SHP77 treated with DMSO at 0.1 percent for 48 hours (cell line): ENCODE measurements at regions not wholly inside any gene's neighbourhood (a gene's known extent, or its start where the extent isn't known, plus 50 kb on each side); places are given as distances from the start of the nearest gene placed in this dataset.
"Not testable (repeated sequence)": the region's sequence is repeated elsewhere in the genome, so short reads cannot be mapped to it uniquely, and the experiment has no call there.

Experiments used
- DNase-seq: peaks from one replicate; lab custom pipeline; 2025; lab: John Stamatoyannopoulos, UW

- DNase-seq, result no peak
Observed at GRCh38 chr13:55572862-55573261, 1567.9 kb upstream of the PRR20A start.

GRCh38 chr13:55573565-55573964, 1567.2 kb upstream of the PRR20A start:
- no peak for DNase-seq

GRCh38 chr13:55576389-55576788, 1564.3 kb upstream of the PRR20A start:
- no peak for DNase-seq

GRCh38 chr13:55577082-55577846, 1563.5 kb upstream of the PRR20A start:
- no peak for DNase-seq

GRCh38 chr13:55577847-55578210, 1562.9 kb upstream of the PRR20A start:
- DNase-seq, result no peak

- DNase-seq, result not testable (repeated sequence)
Observed at GRCh38 chr13:55582294-55582693, 1558.4 kb upstream of the PRR20A start.

GRCh38 chr13:55583953-55584593, 1556.6 kb upstream of the PRR20A start:
- DNase-seq, result no peak

GRCh38 chr13:55602784-55603183, 1537.9 kb upstream of the PRR20A start:
- DNase-seq, result no peak

GRCh38 chr13:55606045-55606665, 1534.6 kb upstream of the PRR20A start:
- DNase-seq, result no peak

- no peak for DNase-seq
Observed at GRCh38 chr13:55613429-55614187, 1527.1 kb upstream of the PRR20A start.

GRCh38 chr13:55615081-55615480, 1525.6 kb upstream of the PRR20A start:
- no peak for DNase-seq

GRCh38 chr13:55617241-55617640, 1523.5 kb upstream of the PRR20A start:
- no peak for DNase-seq

- DNase-seq, result no peak
Observed at GRCh38 chr13:55627221-55627620, 1513.5 kb upstream of the PRR20A start.

GRCh38 chr13:55632402-55632801, 1508.3 kb upstream of the PRR20A start:
- no peak for DNase-seq

- no peak for DNase-seq
Observed at GRCh38 chr13:55649485-55649884, 1491.2 kb upstream of the PRR20A start.

- no peak for DNase-seq
Observed at GRCh38 chr13:55652657-55653056, 1488.1 kb upstream of the PRR20A start.

GRCh38 chr13:55653497-55653896, 1487.2 kb upstream of the PRR20A start:
- DNase-seq, result no peak

- no peak for DNase-seq
Observed at GRCh38 chr13:55654243-55654642, 1486.5 kb upstream of the PRR20A start.

GRCh38 chr13:55660264-55660663, 1480.5 kb upstream of the PRR20A start:
- not testable (repeated sequence) for DNase-seq

GRCh38 chr13:55660851-55661250, 1479.9 kb upstream of the PRR20A start:
- no peak for DNase-seq

- no peak for DNase-seq
Observed at GRCh38 chr13:55661505-55661904, 1479.2 kb upstream of the PRR20A start.

GRCh38 chr13:55664178-55664577, 1476.5 kb upstream of the PRR20A start:
- DNase-seq, result no peak

GRCh38 chr13:55669051-55669450, 1471.7 kb upstream of the PRR20A start:
- no peak for DNase-seq
